Epithelial cell of esophagus (primary cell): ENCODE measurements at regions not wholly inside any gene's neighbourhood (a gene's known extent, or its start where the extent isn't known, plus 50 kb on each side); places are given as distances from the start of the nearest gene placed in this dataset.

Source experiments
- DNase-seq: peaks from one replicate; pipeline ENCODE4 v3.0.0; 2010; ENCODE audit warnings: low read depth
- H3K4me3 ChIP-seq: 2 replicates; pipeline ENCODE4 v1.5.1; 2011; ENCODE audit warnings: mild to moderate bottlenecking, low read length, control low read depth
- TF ChIP-seq, protein P1 (sequence below): IDR thresholded peaks from 2 replicates; pipeline ENCODE4 v1.5.1; 2011; ENCODE audit warnings: low read depth, mild to moderate bottlenecking, low read length, control low read depth, inconsistent platforms; ENCODE audit not compliant: insufficient read depth; ENCODE audit errors: missing control alignments

DNA sequence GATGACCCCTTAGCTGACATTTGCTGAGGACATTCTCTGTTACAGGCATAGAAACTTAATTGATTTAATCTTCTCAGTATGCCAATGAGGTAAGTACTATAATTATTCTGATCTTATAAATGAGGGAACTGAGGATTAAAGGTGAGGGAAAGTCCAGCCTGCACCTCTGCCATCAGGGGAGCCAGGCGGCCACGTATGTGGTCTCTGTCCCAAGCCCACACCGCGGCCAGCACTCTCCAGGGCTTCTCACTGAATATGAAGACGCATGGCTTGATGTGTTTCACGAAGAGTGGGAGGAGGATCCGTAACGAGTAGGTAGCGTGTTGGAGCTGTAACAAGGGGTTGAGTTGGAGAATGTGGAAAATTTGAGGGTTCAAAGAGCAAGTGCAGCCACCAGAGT lies 154.4 kb downstream of the TMEM18 start:
- TF ChIP-seq, protein P1, sequence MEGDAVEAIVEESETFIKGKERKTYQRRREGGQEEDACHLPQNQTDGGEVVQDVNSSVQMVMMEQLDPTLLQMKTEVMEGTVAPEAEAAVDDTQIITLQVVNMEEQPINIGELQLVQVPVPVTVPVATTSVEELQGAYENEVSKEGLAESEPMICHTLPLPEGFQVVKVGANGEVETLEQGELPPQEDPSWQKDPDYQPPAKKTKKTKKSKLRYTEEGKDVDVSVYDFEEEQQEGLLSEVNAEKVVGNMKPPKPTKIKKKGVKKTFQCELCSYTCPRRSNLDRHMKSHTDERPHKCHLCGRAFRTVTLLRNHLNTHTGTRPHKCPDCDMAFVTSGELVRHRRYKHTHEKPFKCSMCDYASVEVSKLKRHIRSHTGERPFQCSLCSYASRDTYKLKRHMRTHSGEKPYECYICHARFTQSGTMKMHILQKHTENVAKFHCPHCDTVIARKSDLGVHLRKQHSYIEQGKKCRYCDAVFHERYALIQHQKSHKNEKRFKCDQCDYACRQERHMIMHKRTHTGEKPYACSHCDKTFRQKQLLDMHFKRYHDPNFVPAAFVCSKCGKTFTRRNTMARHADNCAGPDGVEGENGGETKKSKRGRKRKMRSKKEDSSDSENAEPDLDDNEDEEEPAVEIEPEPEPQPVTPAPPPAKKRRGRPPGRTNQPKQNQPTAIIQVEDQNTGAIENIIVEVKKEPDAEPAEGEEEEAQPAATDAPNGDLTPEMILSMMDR = no peak
- no peak overlapping the region for H3K4me3 ChIP-seq

DNA sequence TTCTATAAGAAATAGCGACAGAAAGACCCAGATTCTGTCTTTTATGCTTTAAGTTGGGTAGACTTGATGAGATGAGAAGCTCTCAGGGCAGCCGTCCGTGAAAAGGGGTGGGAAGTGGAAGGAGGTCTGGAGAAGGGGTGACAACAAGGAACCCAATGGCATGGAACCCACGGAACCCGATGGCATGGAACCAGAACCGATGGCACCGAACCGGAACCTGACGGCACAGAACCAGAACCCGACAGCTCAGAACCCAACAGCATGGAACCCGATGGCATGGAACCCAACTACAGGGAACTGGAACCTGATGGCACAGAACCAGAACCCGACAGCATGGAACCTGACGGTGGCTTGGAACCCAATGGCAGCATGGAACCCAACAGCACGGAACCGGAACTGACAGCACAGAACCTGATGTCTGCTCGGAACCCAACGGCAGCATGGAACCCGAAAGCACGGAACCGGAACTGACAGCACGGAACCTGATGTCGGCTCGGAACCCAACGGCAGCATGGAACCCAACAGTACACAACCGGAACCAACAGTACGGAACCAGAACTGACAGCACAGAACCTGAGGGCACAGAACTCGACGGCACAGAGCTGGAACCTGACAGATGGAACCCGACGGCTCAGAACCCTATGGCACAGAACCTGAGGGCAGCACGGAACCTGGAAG lies 155.2 kb downstream of the TMEM18 start:
- DNase-seq = no peak
- H3K4me3 ChIP-seq = no peak overlapping the region

More for the DNA sequence above, 154.4 kb downstream of the TMEM18 start:
- DNase-seq = no peak

DNA sequence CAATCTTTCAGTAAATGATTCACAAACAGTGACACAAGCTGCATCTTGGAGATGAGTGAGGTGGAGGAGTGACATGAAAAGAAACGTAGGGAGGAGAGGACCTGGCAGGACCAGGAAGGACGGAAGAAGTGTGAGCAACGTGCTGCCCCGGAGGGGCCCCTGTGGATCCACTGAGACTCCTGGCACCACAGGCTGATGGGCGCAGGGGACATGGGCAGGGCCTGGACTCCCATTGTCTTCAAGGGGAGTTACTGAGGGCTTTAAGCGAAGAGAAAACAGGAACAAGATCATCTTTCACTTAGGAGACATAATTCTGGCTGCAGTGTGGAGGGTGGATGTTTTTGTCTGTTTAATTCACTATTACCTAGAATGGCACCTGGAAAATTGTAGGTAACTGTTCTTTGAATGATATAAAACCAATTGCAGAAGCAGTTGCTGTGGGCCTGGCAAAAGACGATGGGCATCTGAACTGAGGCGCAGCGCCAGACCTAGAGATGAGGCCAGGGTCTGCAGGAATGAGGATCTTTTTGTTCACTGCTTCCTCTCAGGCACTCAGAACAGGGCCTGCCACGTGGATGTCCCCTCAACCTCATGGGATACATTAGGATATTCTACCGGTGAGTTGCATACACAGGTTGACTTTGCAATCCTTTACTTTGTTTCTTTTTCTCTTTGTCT lies 156.4 kb downstream of the TMEM18 start:
- TF ChIP-seq, protein P1 = no peak
- DNase-seq = no peak
- no peak overlapping the region for H3K4me3 ChIP-seq

More for the DNA sequence above, 155.2 kb downstream of the TMEM18 start:
- TF ChIP-seq, protein P1 = no peak

DNA sequence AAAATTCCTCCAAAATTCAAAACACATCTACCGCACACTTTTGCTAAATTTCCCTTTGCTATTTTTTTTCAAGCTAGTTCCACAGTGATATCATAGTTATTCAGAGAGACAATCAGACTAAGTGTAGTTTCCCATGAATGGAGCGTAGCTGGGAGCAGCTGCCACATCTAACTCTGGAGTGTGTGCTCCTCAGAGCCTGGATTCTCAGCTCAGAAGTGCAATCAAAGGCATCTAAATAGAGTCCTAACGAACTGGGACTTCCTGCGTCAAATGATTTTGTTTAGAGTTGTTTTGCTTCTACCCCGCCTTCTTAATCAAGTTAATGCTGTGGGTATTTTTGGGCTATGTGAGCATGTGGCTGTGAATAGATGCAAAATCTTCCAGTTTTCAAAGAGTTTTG lies 160.3 kb downstream of the TMEM18 start:
- DNase-seq = no peak
- TF ChIP-seq, protein P1 = no peak
- H3K4me3 ChIP-seq = no peak overlapping the region

DNA sequence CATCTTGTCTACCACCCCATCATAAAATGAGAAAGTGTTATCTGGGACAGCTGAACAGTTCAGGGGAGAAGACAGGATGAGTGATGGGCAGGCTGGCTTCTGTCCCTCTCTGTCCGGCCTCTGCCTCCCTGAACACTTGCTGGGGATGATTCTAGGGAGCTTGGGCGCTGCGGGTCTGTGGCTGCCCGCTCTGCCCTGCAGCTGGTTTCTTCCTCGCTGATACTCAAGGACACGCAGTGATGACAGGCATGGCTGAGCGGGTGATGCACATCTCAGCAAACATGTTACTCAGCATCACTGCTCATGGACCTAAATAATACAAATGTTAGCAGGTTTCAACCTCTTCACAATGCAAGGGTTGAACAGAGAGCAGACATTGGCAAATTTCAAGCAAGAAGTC lies 161.1 kb downstream of the TMEM18 start:
- TF ChIP-seq, protein P1 = no peak
- no peak for DNase-seq

DNA sequence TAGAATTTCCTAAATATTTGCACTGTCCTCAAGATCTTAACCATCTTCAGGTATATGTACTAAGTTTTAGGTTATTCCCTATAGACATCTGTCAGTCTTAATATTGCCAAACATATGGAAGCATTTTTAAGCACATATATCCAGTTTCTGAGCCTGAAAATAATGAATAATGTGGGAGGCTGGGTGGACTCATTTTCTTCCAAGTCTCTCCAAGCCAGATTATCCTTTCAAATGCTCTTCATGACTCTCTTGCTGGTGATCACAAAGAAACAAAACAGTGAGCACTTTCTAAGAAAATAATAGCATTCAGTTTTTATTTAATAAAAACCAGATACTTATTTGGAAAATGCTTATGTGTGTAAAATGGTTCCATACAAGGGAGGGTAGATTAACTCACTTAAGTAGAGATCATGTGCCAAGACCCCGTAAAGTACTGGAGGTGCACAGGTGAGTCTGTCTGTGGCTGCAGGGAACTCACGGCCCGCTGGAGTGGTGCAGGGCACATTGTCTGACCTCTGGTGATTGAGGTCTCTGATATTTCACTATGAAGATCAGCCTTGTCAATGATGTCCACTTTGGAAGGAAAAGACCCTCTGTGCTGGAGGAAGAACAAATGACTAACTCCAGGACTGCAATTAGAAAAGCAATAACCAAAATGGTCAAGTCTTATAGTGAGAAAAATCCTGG lies 161.6 kb downstream of the TMEM18 start:
- DNase-seq = no peak
- TF ChIP-seq, protein P1 = no peak
- H3K4me3 ChIP-seq = no peak overlapping the region

More for the DNA sequence above, 161.1 kb downstream of the TMEM18 start:
- H3K4me3 ChIP-seq = no peak overlapping the region
